ENCODE measurements at regions not wholly inside any gene's neighbourhood (a gene's known extent, or its start where the extent isn't known, plus 50 kb on each side); places are given as distances from the start of the nearest gene placed in this dataset.

GRCh38 chr2:129080715-129081476 lies 762.2 kb upstream of the HS6ST1 start:
- no peak for TF ChIP-seq CTCF (IDR thresholded peaks at IDR 0.05; ENCODE audit: low read length, missing control alignments)
- DNase-seq (ENCODE audit: low read depth): peak; percentile 40
- no peak overlapping the region for H3K4me3 ChIP-seq (replicated peaks; ENCODE audit: low read depth, low read length)

- TF ChIP-seq CTCF (IDR thresholded peaks at IDR 0.05; ENCODE audit: low read length, missing control alignments): no peak
- no peak for DNase-seq (ENCODE audit: low read depth)
- H3K4me3 ChIP-seq (replicated peaks; ENCODE audit: low read depth, low read length): no peak overlapping the region
Measured at GRCh38 chr2:129085386-129085785, 766.7 kb upstream of the HS6ST1 start.

- TF ChIP-seq CTCF (IDR thresholded peaks at IDR 0.05; ENCODE audit: low read length, missing control alignments): no peak
- H3K4me3 ChIP-seq (replicated peaks; ENCODE audit: low read depth, low read length): no peak overlapping the region
- DNase-seq (ENCODE audit: low read depth): peak; percentile 87
Measured at GRCh38 chr2:129087133-129087813, 768.6 kb upstream of the HS6ST1 start.

- no peak for TF ChIP-seq CTCF (IDR thresholded peaks at IDR 0.05; ENCODE audit: low read length, missing control alignments)
- H3K4me3 ChIP-seq (replicated peaks; ENCODE audit: low read depth, low read length): no peak overlapping the region
- DNase-seq (ENCODE audit: low read depth): no peak
Measured at GRCh38 chr2:129091620-129092019, 773.0 kb upstream of the HS6ST1 start.

- no peak for DNase-seq (ENCODE audit: low read depth)
- no peak for TF ChIP-seq CTCF (IDR thresholded peaks at IDR 0.05; ENCODE audit: low read length, missing control alignments)
- no peak overlapping the region for H3K4me3 ChIP-seq (replicated peaks; ENCODE audit: low read depth, low read length)
Measured at GRCh38 chr2:129092956-129093355, 774.3 kb upstream of the HS6ST1 start.

- DNase-seq (ENCODE audit: low read depth): no peak
Measured at GRCh38 chr2:129101186-129101585, 782.5 kb upstream of the HS6ST1 start.

More at GRCh38 chr2:129101186-129101585, 782.5 kb upstream of the HS6ST1 start:
- no peak for TF ChIP-seq CTCF (IDR thresholded peaks at IDR 0.05; ENCODE audit: low read length, missing control alignments)
- no peak overlapping the region for H3K4me3 ChIP-seq (replicated peaks; ENCODE audit: low read depth, low read length)
